ENCODE measurements at regions not wholly inside any gene's neighbourhood (a gene's known extent, or its start where the extent isn't known, plus 50 kb on each side); places are given as distances from the start of the nearest gene placed in this dataset.
"Not testable (repeated sequence)": the region's sequence is repeated elsewhere in the genome, so short reads cannot be mapped to it uniquely, and the experiment has no call there.

GRCh38 chr6:67908379-67908778 is 726.7 kb upstream of the ADGRB3 start:
- Histone ChIP-seq H3K27me3 (ENCODE audit: control insufficient read depth, insufficient read depth, low read length) (no peaks in the 10 kb centered on the region), H2AFZ (no peak overlapping the region), H3K36me3 (ENCODE audit: control insufficient read depth, insufficient read depth, low read length) (no peaks in the 10 kb centered on the region), H3K4me1 (no peaks in the 10 kb centered on the region), H3K27ac (no peak overlapping the region), H3K79me2 (no peaks in the 10 kb centered on the region), H3K9me3 (ENCODE audit: control insufficient read depth, low read length) (peaks cover 3% of the 10 kb centered on the region), H3K9ac (no peak overlapping the region), H3K4me3 (ENCODE audit: low read depth, low read length) (no peak overlapping the region), H3K4me2 (ENCODE audit: low read length) (no peak overlapping the region)
- no peak for TF ChIP-seq CTCF (IDR thresholded peaks at IDR 0.05)

GRCh38 chr6:67904735-67905134 is 730.3 kb upstream of the ADGRB3 start:
- not testable (repeated sequence) for H3K36me3 ChIP-seq (ENCODE audit: control insufficient read depth, insufficient read depth, low read length); H3K4me1 ChIP-seq; H3K79me2 ChIP-seq; H3K27ac ChIP-seq; H3K4me3 ChIP-seq (ENCODE audit: low read depth, low read length); H3K9ac ChIP-seq; H3K9me3 ChIP-seq (ENCODE audit: control insufficient read depth, low read length); H3K27me3 ChIP-seq (ENCODE audit: control insufficient read depth, insufficient read depth, low read length); H3K4me2 ChIP-seq (ENCODE audit: low read length); H2AFZ ChIP-seq

GRCh38 chr6:67898875-67899274 is 736.2 kb upstream of the ADGRB3 start:
- Histone ChIP-seq H3K9me3 (ENCODE audit: control insufficient read depth, low read length) (no peaks in the 10 kb centered on the region), H3K79me2 (no peaks in the 10 kb centered on the region), H3K27ac (no peak overlapping the region), H2AFZ (no peak overlapping the region), H3K9ac (no peak overlapping the region), H3K4me2 (ENCODE audit: low read length) (no peak overlapping the region), H3K36me3 (ENCODE audit: control insufficient read depth, insufficient read depth, low read length) (no peaks in the 10 kb centered on the region), H3K4me1 (no peaks in the 10 kb centered on the region), H3K4me3 (ENCODE audit: low read depth, low read length) (no peak overlapping the region), H3K27me3 (ENCODE audit: control insufficient read depth, insufficient read depth, low read length) (no peaks in the 10 kb centered on the region)
- no peak for TF ChIP-seq CTCF (IDR thresholded peaks at IDR 0.05)

GRCh38 chr6:67897998-67898607 is 737.0 kb upstream of the ADGRB3 start:
- no peak overlapping the region for H3K9ac ChIP-seq

GRCh38 chr6:67896476-67896875 is 738.6 kb upstream of the ADGRB3 start:
- H3K4me2 ChIP-seq (ENCODE audit: low read length), result no peak overlapping the region
- H2AFZ ChIP-seq, result no peak overlapping the region
- H3K9me3 ChIP-seq (ENCODE audit: control insufficient read depth, low read length), result no peaks in the 10 kb centered on the region

More at GRCh38 chr6:67897998-67898607, 737.0 kb upstream of the ADGRB3 start:
- Histone ChIP-seq H3K9me3 (ENCODE audit: control insufficient read depth, low read length) (no peaks in the 10 kb centered on the region), H3K4me3 (ENCODE audit: low read depth, low read length) (no peak overlapping the region), H3K27me3 (ENCODE audit: control insufficient read depth, insufficient read depth, low read length) (no peaks in the 10 kb centered on the region), H3K27ac (no peak overlapping the region), H3K36me3 (ENCODE audit: control insufficient read depth, insufficient read depth, low read length) (no peaks in the 10 kb centered on the region), H3K4me1 (no peaks in the 10 kb centered on the region), H3K79me2 (no peaks in the 10 kb centered on the region), H2AFZ (no peak overlapping the region), H3K4me2 (ENCODE audit: low read length) (no peak overlapping the region)
- TF ChIP-seq CTCF (IDR thresholded peaks at IDR 0.05), result no peak

More at GRCh38 chr6:67896476-67896875, 738.6 kb upstream of the ADGRB3 start:
- no peaks in the 10 kb centered on the region for H3K4me1 ChIP-seq
- H3K9ac ChIP-seq, result no peak overlapping the region
- H3K79me2 ChIP-seq, result no peaks in the 10 kb centered on the region
- H3K27me3 ChIP-seq (ENCODE audit: control insufficient read depth, insufficient read depth, low read length), result no peaks in the 10 kb centered on the region
- no peak overlapping the region for H3K4me3 ChIP-seq (ENCODE audit: low read depth, low read length)
- no peak overlapping the region for H3K27ac ChIP-seq
- H3K36me3 ChIP-seq (ENCODE audit: control insufficient read depth, insufficient read depth, low read length), result no peaks in the 10 kb centered on the region
- no peak for TF ChIP-seq CTCF (IDR thresholded peaks at IDR 0.05)
